Panc1 (cell line): ENCODE measurements at regions not wholly inside any gene's neighbourhood (a gene's known extent, or its start where the extent isn't known, plus 50 kb on each side); places are given as distances from the start of the nearest gene placed in this dataset.

Source experiments
- ATAC-seq: fragments of 200-7000 bp; cut with Tn5 transposase; 2 replicates; pipeline ENCODE4 v1.9.1; 2020; ENCODE audit warnings: mild to moderate bottlenecking, moderate library complexity
- BruUV-seq: library from RNA; stranded (reverse); fragments of 400-500 nt; replicated peaks from 2 replicates; lab custom pipeline; 2021; lab: Mats Ljungman, UMichigan
- CTCF ChIA-PET: fragments of 300-600 bp; sonication (Branson Sonifier 250); formaldehyde crosslinking; loops from one replicate; lab custom pipeline; 2022; ENCODE audit warnings: antibody characterized with exemption; lab: Charles Lee
- POLR2A ChIA-PET: fragments of 300-600 bp; sonication (Branson Sonifier 250); formaldehyde crosslinking; loops from one replicate; lab custom pipeline; 2022; ENCODE audit warnings: antibody characterized with exemption; lab: Charles Lee
- DNase-seq: peaks from one replicate; pipeline ENCODE4 v3.0.0-alpha.2; 2010; ENCODE audit warnings: low read depth, low spot score
- H3K27ac ChIP-seq: 2 replicates; pipeline ENCODE4 v1.5.1; 2011; ENCODE audit warnings: mild to moderate bottlenecking, low read length, inconsistent platforms
- H3K27me3 ChIP-seq: fragments of 200-500 bp; sonication (Bioruptor generic); 2 replicates; pipeline ENCODE4 v1.6.0; 2014; ENCODE audit warnings: low read length, inconsistent platforms; ENCODE audit not compliant: control insufficient read depth, insufficient read depth
- H3K36me3 ChIP-seq: fragments of 200-500 bp; sonication (Bioruptor generic); 2 replicates; pipeline ENCODE4 v1.5.1; 2014; ENCODE audit warnings: inconsistent platforms, mild to moderate bottlenecking, low read length, moderate library complexity; ENCODE audit not compliant: control insufficient read depth, insufficient read depth
- H3K4me1 ChIP-seq: 2 replicates; pipeline ENCODE4 v1.5.1; 2011; ENCODE audit warnings: inconsistent platforms, mild to moderate bottlenecking, low read length, moderate library complexity; ENCODE audit not compliant: control insufficient read depth, insufficient read depth
- H3K4me3 ChIP-seq, 2 experiments: 2 replicates each; pipeline ENCODE4 v1.5.1; 2011 to 2012; ENCODE audit warnings: low read depth in 2 of 2, low read length in 2 of 2, mild to moderate bottlenecking in 2 of 2, inconsistent platforms in 1 of 2, moderate library complexity in 1 of 2
- H3K9me3 ChIP-seq: fragments of 200-500 bp; sonication (Bioruptor generic); 2 replicates; pipeline ENCODE4 v1.5.1; 2014; ENCODE audit warnings: low read depth, mild to moderate bottlenecking, inconsistent platforms, low read length, moderate library complexity; ENCODE audit not compliant: control insufficient read depth, insufficient read depth
- POLR2AphosphoS5 ChIP-seq: IDR thresholded peaks from 2 replicates; pipeline ENCODE4 v1.6.1; 2012; ENCODE audit warnings: mild to moderate bottlenecking, low read depth, low read length, moderate library complexity
- SIN3A ChIP-seq: IDR thresholded peaks from 2 replicates; pipeline ENCODE4 v1.6.1; 2012; ENCODE audit warnings: low read depth, mild to moderate bottlenecking, low read length, moderate library complexity, borderline replicate concordance; ENCODE audit not compliant: insufficient read depth
- TCF7L2 ChIP-seq: IDR thresholded peaks from 2 replicates; pipeline ENCODE4 v1.6.1; 2011; ENCODE audit warnings: mild to moderate bottlenecking, low read depth, low read length, inconsistent platforms
- in situ Hi-C: cut with HindIII; loops from 2 replicates; pipeline ENCODE4 v1.10.0; 2016; ENCODE audit warnings: low sequenced_read_pairs, low pct_unique_long_range_greater_than_20kb
- intact Hi-C: fragments of 100-400 bp; cut with micrococcal nuclease; formaldehyde crosslinking; loops from one replicate; pipeline ENCODE4 v1.10.0; 2022; ENCODE audit not compliant: unreplicated experiment
- TF ChIP-seq, protein P1 (sequence below), 2 experiments: IDR thresholded peaks; 2 replicates each; pipeline ENCODE4 v1.6.1; 2011 to 2012; ENCODE audit warnings: low read depth in 2 of 2, control low read depth in 1 of 2, low read length in 1 of 2, mild to moderate bottlenecking in 1 of 2, moderate library complexity in 1 of 2; ENCODE audit not compliant: insufficient read depth in 1 of 2
- TF ChIP-seq, protein P2 (sequence below): fragments of 450-650 bp; IDR thresholded peaks from 2 replicates; pipeline ENCODE4 v1.5.1; 2017; ENCODE audit warnings: mild to moderate bottlenecking

DNA sequence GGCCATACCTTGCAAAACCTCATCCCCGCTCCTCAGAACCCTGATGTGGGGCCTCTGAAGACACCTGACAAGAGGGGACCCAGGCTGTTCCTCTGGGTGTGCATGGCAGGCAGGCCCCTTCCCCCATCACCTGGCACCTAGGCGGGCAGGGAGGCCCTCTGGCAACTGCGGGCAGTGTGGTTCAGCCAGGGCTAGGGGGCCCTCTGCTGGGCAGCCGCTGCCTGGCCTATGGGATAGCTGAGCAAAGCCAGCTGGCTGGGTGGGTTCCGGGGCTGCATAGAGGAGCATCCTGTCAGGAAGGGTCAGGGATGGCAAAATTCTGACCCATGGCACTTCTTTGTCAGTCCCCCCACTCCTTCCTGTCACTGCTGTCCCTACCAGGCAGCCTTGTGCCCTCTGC lies 228.7 kb upstream of the ASIC2 start:
- no peaks in the 10 kb centered on the region for H3K36me3 ChIP-seq
- H3K4me3 ChIP-seq = no peak overlapping the region
- DNase-seq (no peak), ATAC-seq (peak; percentile 79)
- CTCF ChIA-PET = interaction anchor here (0.7 to 1.1 kb wide), 2 partner anchors 152 to 227 kb away, joined by 5 to 6 read pairs; no protein-coding TSS in a partner anchor
- TF ChIP-seq, protein P1, sequence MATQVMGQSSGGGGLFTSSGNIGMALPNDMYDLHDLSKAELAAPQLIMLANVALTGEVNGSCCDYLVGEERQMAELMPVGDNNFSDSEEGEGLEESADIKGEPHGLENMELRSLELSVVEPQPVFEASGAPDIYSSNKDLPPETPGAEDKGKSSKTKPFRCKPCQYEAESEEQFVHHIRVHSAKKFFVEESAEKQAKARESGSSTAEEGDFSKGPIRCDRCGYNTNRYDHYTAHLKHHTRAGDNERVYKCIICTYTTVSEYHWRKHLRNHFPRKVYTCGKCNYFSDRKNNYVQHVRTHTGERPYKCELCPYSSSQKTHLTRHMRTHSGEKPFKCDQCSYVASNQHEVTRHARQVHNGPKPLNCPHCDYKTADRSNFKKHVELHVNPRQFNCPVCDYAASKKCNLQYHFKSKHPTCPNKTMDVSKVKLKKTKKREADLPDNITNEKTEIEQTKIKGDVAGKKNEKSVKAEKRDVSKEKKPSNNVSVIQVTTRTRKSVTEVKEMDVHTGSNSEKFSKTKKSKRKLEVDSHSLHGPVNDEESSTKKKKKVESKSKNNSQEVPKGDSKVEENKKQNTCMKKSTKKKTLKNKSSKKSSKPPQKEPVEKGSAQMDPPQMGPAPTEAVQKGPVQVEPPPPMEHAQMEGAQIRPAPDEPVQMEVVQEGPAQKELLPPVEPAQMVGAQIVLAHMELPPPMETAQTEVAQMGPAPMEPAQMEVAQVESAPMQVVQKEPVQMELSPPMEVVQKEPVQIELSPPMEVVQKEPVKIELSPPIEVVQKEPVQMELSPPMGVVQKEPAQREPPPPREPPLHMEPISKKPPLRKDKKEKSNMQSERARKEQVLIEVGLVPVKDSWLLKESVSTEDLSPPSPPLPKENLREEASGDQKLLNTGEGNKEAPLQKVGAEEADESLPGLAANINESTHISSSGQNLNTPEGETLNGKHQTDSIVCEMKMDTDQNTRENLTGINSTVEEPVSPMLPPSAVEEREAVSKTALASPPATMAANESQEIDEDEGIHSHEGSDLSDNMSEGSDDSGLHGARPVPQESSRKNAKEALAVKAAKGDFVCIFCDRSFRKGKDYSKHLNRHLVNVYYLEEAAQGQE (IDR thresholded peaks at IDR 0.05; ENCODE audit: insufficient read depth in 1 of 2, low read depth in 2 of 2, low read length in 1 of 2) = no peak
- TF ChIP-seq, protein P2, sequence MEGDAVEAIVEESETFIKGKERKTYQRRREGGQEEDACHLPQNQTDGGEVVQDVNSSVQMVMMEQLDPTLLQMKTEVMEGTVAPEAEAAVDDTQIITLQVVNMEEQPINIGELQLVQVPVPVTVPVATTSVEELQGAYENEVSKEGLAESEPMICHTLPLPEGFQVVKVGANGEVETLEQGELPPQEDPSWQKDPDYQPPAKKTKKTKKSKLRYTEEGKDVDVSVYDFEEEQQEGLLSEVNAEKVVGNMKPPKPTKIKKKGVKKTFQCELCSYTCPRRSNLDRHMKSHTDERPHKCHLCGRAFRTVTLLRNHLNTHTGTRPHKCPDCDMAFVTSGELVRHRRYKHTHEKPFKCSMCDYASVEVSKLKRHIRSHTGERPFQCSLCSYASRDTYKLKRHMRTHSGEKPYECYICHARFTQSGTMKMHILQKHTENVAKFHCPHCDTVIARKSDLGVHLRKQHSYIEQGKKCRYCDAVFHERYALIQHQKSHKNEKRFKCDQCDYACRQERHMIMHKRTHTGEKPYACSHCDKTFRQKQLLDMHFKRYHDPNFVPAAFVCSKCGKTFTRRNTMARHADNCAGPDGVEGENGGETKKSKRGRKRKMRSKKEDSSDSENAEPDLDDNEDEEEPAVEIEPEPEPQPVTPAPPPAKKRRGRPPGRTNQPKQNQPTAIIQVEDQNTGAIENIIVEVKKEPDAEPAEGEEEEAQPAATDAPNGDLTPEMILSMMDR = peak; percentile 75
- no peak overlapping the region for H3K27ac ChIP-seq
- H3K27me3 ChIP-seq = no peaks in the 10 kb centered on the region; the same call in 1 of the 2 replicates
- no TSS peak for BruUV-seq
- H3K9me3 ChIP-seq = no peaks in the 10 kb centered on the region
- intact Hi-C loops = loop anchor here (5.0 to 10.0 kb wide), 4 partner anchors 151 to 497 kb away; partner anchors contain the start of gene ASIC2
- POLR2A ChIA-PET = no interaction called here
- in situ Hi-C loops = no loop called here
- H3K4me1 ChIP-seq = no peaks in the 10 kb centered on the region

DNA sequence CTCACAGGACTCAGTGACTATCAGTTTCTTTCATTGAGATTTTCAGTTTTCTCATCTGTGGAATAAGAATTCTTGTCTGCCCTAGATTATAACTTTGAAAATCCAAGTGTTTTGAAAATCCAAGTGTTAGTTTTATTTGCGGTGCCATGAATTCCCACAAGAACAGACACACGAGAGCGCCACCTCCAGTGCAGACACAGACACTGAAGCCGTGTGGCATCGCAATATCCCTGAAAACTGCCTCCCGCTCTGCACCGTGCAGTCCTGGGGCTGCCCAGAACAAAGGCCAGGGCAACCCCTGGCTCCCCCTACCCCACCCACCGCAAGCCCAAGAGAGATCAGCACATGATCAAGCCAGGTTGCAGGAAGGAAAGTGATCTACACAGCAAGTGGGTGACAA lies 229.5 kb upstream of the ASIC2 start:
- DNase-seq (no peak), ATAC-seq (no peak)
- Histone ChIP-seq H3K36me3 (no peaks in the 10 kb centered on the region), H3K27ac (no peak overlapping the region), H3K4me3 (no peak overlapping the region), H3K4me1 (no peaks in the 10 kb centered on the region), H3K9me3 (no peaks in the 10 kb centered on the region), H3K27me3 (no peaks in the 10 kb centered on the region; the same call in 1 of the 2 replicates)
- no TSS peak for BruUV-seq
- ChIA-PET CTCF (interaction anchor here (0.6 to 1.1 kb wide), 3 partner anchors 152 to 495 kb away, joined by 4 to 6 read pairs (median 5); no protein-coding TSS in a partner anchor), POLR2A (no interaction called here)
- intact Hi-C loops = loop anchor here (5.0 to 10.0 kb wide), 4 partner anchors 150 to 498 kb away; partner anchors contain the start of gene ASIC2
- no peak for TF ChIP-seq SIN3A
- TF ChIP-seq TCF7L2 = no peak
- in situ Hi-C loops = no loop called here

DNA sequence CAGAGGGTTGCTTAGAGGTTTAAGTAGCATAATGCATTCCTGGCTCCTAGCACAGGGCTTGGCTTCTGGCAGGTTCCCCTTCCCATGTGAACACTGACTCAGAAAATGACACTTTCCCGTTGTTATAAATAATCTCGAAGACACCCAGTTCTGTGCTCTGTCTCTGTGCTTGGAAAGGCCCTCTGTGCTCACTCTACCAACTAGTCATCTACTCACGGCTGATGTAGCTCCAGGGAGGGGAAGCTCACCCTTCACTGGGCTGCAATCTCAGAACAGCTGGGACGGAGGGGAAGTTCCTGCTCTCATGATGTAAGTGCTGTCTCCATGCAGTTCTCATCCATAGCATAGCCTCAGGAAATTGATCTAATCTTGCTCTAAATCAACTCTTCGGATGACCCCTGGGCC lies 230.5 kb upstream of the ASIC2 start:
- no peaks in the 10 kb centered on the region for H3K9me3 ChIP-seq
- POLR2A ChIA-PET = no interaction called here
- TF ChIP-seq SIN3A (no peak), TCF7L2 (no peak), POLR2AphosphoS5 (no peak)
- TF ChIP-seq, protein P2 = no peak
- TF ChIP-seq, protein P1 (IDR thresholded peaks at IDR 0.05; ENCODE audit: insufficient read depth in 1 of 2, low read depth in 2 of 2, low read length in 1 of 2) = no peak
- no TSS peak for BruUV-seq
- intact Hi-C loops (loop anchor here (5.0 to 10.0 kb wide), 4 partner anchors 149 to 499 kb away; partner anchors contain the start of gene ASIC2), in situ Hi-C loops (no loop called here)
- H3K4me1 ChIP-seq = no peaks in the 10 kb centered on the region
- H3K4me3 ChIP-seq = no peak overlapping the region
- DNase-seq (no peak), ATAC-seq (no peak)
- H3K27ac ChIP-seq = no peak overlapping the region
- no peaks in the 10 kb centered on the region; the same call in 1 of the 2 replicates for H3K27me3 ChIP-seq
- no peaks in the 10 kb centered on the region for H3K36me3 ChIP-seq
- CTCF ChIA-PET = no interaction called here
